ENCODE measurements at regions not wholly inside any gene's neighbourhood (a gene's known extent, or its start where the extent isn't known, plus 50 kb on each side); places are given as distances from the start of the nearest gene placed in this dataset.

- TF ChIP-seq CTCF (IDR thresholded peaks at IDR 0.05), result no peak
- TF ChIP-seq POLR2A (IDR thresholded peaks at IDR 0.05), result no peak
Measured at GRCh38 chr2:151085181-151085611, 176.5 kb downstream of the RBM43 start.
